NCI-H2081 (cell line): ENCODE measurements at regions not wholly inside any gene's neighbourhood (a gene's known extent, or its start where the extent isn't known, plus 50 kb on each side); places are given as distances from the start of the nearest gene placed in this dataset.
"Not testable (repeated sequence)": the region's sequence is repeated elsewhere in the genome, so short reads cannot be mapped to it uniquely, and the experiment has no call there.

ENCODE experiments used
- DNase-seq, 2 experiments: peaks; one replicate each; lab custom pipeline; 2025; lab: John Stamatoyannopoulos, UW

GRCh38 chr2:75324861-75325284, 125.6 kb upstream of the TACR1 start:
- DNase-seq = no peak

- no peak for DNase-seq
Observed at GRCh38 chr2:75324141-75324540, 124.8 kb upstream of the TACR1 start.

- no peak for DNase-seq
Observed at GRCh38 chr2:75321599-75321922, 122.2 kb upstream of the TACR1 start.

GRCh38 chr2:75320898-75321598, 121.7 kb upstream of the TACR1 start:
- DNase-seq = no peak

GRCh38 chr2:75319951-75320350, 120.6 kb upstream of the TACR1 start:
- no peak for DNase-seq

- DNase-seq = no peak
Observed at GRCh38 chr2:75317802-75318201, 118.5 kb upstream of the TACR1 start.

- DNase-seq = no peak
Observed at GRCh38 chr2:75317316-75317715, 118.0 kb upstream of the TACR1 start.

- no peak for DNase-seq
Observed at GRCh38 chr2:75315436-75315835, 116.1 kb upstream of the TACR1 start.

GRCh38 chr2:75311993-75312392, 112.7 kb upstream of the TACR1 start:
- peak in 1 of 2 experiments; percentile 58 for DNase-seq

- no peak for DNase-seq
Observed at GRCh38 chr2:75311521-75311920, 112.2 kb upstream of the TACR1 start.

- DNase-seq = no peak
Observed at GRCh38 chr2:75310876-75311275, 111.6 kb upstream of the TACR1 start.

- DNase-seq = no peak
Observed at GRCh38 chr2:75309596-75310463, 110.5 kb upstream of the TACR1 start.

GRCh38 chr2:75303227-75303626, 103.9 kb upstream of the TACR1 start:
- DNase-seq = peak in 1 of 2 experiments; percentile 14

GRCh38 chr2:75294362-75294761, 95.0 kb upstream of the TACR1 start:
- DNase-seq = no peak

- DNase-seq = no peak
Observed at GRCh38 chr2:75292826-75293225, 93.5 kb upstream of the TACR1 start.

GRCh38 chr2:75290600-75291150, 91.4 kb upstream of the TACR1 start:
- DNase-seq = no peak

GRCh38 chr2:75289771-75290170, 90.5 kb upstream of the TACR1 start:
- DNase-seq = no peak

GRCh38 chr2:75289178-75289577, 89.9 kb upstream of the TACR1 start:
- not testable (repeated sequence) for DNase-seq

- no peak for DNase-seq
Observed at GRCh38 chr2:75288760-75289159, 89.4 kb upstream of the TACR1 start.

- no peak for DNase-seq
Observed at GRCh38 chr2:75287624-75288316, 88.5 kb upstream of the TACR1 start.

GRCh38 chr2:75284345-75284744, 85.0 kb upstream of the TACR1 start:
- DNase-seq = no peak

GRCh38 chr2:75278821-75279379, 79.6 kb upstream of the TACR1 start:
- DNase-seq = no peak
